ENCODE measurements at regions not wholly inside any gene's neighbourhood (a gene's known extent, or its start where the extent isn't known, plus 50 kb on each side); places are given as distances from the start of the nearest gene placed in this dataset.

DNA sequence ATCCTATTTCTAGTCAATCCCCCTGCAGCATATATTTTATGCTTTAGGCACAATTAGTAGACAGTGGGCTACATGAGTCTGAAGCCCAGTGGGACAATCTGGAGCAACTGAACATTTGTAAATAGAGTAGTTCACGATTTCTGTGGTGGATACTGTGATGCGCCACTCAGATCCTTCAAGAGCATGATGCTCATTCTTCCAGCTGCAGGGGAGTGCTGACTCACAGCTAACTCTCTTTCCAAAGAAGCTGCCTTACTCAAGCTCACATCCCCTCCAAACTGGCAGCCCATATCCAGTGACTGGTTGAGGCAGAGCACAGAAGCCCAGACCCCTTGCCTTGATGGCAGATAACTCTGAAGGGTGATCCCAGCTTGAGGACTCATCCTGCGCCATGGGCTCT is 224.2 kb upstream of the EEA1 start:
- no peaks in the 10 kb centered on the region for H3F3A ChIP-seq (ENCODE audit: insufficient read depth, low read length)
- H3K9ac ChIP-seq (ENCODE audit: low read length), result no peak overlapping the region
- no peaks in the 10 kb centered on the region for H4K20me1 ChIP-seq (ENCODE audit: insufficient read depth, low read length)
- H3K27ac ChIP-seq (ENCODE audit: low read depth, low read length, poor library complexity, severe bottlenecking), result no peak overlapping the region
- H3K4me3 ChIP-seq (ENCODE audit: low read depth, low read length, poor library complexity, severe bottlenecking), result no peak overlapping the region
- H3K27me3 ChIP-seq (ENCODE audit: insufficient read depth, low read length), result peaks cover 6% of the 10 kb centered on the region; the same call in 1 of the 2 replicates
- no peak overlapping the region for H3K4me2 ChIP-seq (ENCODE audit: low read length)
- no peaks in the 10 kb centered on the region for H3K4me1 ChIP-seq (ENCODE audit: insufficient read depth, low read length, severe bottlenecking)
- TF ChIP-seq, protein P1, sequence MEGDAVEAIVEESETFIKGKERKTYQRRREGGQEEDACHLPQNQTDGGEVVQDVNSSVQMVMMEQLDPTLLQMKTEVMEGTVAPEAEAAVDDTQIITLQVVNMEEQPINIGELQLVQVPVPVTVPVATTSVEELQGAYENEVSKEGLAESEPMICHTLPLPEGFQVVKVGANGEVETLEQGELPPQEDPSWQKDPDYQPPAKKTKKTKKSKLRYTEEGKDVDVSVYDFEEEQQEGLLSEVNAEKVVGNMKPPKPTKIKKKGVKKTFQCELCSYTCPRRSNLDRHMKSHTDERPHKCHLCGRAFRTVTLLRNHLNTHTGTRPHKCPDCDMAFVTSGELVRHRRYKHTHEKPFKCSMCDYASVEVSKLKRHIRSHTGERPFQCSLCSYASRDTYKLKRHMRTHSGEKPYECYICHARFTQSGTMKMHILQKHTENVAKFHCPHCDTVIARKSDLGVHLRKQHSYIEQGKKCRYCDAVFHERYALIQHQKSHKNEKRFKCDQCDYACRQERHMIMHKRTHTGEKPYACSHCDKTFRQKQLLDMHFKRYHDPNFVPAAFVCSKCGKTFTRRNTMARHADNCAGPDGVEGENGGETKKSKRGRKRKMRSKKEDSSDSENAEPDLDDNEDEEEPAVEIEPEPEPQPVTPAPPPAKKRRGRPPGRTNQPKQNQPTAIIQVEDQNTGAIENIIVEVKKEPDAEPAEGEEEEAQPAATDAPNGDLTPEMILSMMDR (IDR thresholded peaks at IDR 0.05; ENCODE audit: low read length), result no peak
- no peak for TF ChIP-seq EZH2 (IDR thresholded peaks at IDR 0.05; ENCODE audit: borderline replicate concordance, low read length)
- H3K36me3 ChIP-seq (ENCODE audit: insufficient read depth, low read length), result no peaks in the 10 kb centered on the region
- no peaks in the 10 kb centered on the region for H3K9me2 ChIP-seq (ENCODE audit: low read depth, low read length)
- H2AFZ ChIP-seq (ENCODE audit: low read length), result no peak overlapping the region
- no peaks in the 10 kb centered on the region for H3K9me3 ChIP-seq (ENCODE audit: low read length)
- H3K79me2 ChIP-seq (ENCODE audit: insufficient read depth, low read length), result no peaks in the 10 kb centered on the region

DNA sequence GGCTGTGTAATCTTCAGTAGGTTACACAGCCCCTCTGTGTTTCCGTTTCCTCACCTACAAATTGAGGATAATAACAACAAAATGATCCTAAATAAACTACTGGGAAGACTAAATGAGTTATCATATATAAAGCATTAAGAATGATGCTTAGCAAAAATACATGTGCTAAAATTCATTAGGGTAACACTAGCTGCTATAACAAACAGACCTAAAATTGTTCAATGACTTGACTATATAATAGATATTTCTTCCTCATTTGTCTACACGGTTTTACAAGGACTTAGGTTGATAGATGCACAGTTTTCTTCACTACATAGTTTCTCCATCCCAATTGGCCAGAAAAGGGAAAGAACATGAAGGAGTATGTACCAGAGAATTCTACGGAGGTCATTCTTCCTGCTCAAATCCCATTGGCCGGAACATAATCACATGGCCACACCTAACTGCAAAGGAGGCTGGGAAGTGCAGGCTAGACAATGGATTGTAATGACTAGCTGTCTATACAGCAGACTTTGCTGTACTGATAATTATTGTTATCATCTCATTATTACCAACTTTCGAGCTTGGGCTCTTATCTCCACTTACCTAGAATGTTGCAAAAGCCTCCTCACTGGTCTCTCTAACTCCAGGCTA is 223.5 kb upstream of the NUDT4 start:
- TF ChIP-seq EZH2 (IDR thresholded peaks at IDR 0.05; ENCODE audit: borderline replicate concordance, low read length), result no peak
- TF ChIP-seq, protein P1 (IDR thresholded peaks at IDR 0.05; ENCODE audit: low read length), result no peak
- Histone ChIP-seq H3K36me3 (ENCODE audit: insufficient read depth, low read length) (no peaks in the 10 kb centered on the region), H3K9me2 (ENCODE audit: low read depth, low read length) (no peaks in the 10 kb centered on the region), H3K27me3 (ENCODE audit: insufficient read depth, low read length) (peaks cover 6% of the 10 kb centered on the region; the same call in 1 of the 2 replicates), H3K4me2 (ENCODE audit: low read length) (no peak overlapping the region), H3K4me3 (ENCODE audit: low read depth, low read length, poor library complexity, severe bottlenecking) (no peak overlapping the region), H3F3A (ENCODE audit: insufficient read depth, low read length) (no peaks in the 10 kb centered on the region), H3K79me2 (ENCODE audit: insufficient read depth, low read length) (no peaks in the 10 kb centered on the region), H3K9me3 (ENCODE audit: low read length) (no peaks in the 10 kb centered on the region), H2AFZ (ENCODE audit: low read length) (no peak overlapping the region), H3K4me1 (ENCODE audit: insufficient read depth, low read length, severe bottlenecking) (no peaks in the 10 kb centered on the region), H3K27ac (ENCODE audit: low read depth, low read length, poor library complexity, severe bottlenecking) (no peak overlapping the region), H4K20me1 (ENCODE audit: insufficient read depth, low read length) (no peaks in the 10 kb centered on the region), H3K9ac (ENCODE audit: low read length) (no peak overlapping the region)

DNA sequence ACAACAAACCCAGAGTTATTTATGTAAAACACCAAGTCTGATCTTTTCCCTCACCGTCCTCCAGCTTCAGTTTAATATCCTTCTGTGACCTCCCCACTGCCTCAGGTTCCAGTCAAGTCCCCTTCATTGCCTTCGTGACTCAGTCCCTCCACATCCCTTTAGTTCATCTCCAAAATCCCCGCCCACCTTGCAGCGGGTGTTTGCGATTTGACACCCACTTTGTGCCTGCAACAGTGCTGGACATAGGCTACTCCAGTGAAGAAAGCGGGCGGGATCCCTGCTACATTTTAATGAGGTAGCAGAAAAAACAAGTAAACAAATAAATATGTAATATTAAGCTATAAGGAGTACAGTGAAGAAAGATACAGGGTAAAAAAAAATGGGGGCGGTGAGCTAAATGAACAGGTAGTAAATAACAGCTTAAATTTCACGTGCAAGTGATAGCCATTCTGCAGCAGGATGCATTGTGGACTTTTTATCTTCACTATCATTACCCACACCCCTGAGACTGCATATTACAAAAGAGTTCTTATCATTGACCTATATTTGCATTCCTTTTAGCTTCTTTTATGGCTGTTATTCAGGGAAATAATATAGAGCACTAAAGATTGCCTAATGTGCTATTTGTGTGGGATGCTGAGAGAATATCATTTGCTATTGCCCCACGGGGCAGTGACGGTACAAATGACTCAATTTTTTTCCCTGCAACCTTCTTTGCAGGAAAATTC is 222.8 kb upstream of the NUDT4 start:
- Histone ChIP-seq H3K9me3 (ENCODE audit: low read length) (no peaks in the 10 kb centered on the region), H2AFZ (ENCODE audit: low read length) (no peak overlapping the region), H3F3A (ENCODE audit: insufficient read depth, low read length) (no peaks in the 10 kb centered on the region), H4K20me1 (ENCODE audit: insufficient read depth, low read length) (no peaks in the 10 kb centered on the region), H3K4me3 (ENCODE audit: low read depth, low read length, poor library complexity, severe bottlenecking) (no peak overlapping the region), H3K36me3 (ENCODE audit: insufficient read depth, low read length) (no peaks in the 10 kb centered on the region), H3K27me3 (ENCODE audit: insufficient read depth, low read length) (peaks cover 6% of the 10 kb centered on the region; the same call in 1 of the 2 replicates), H3K27ac (ENCODE audit: low read depth, low read length, poor library complexity, severe bottlenecking) (no peak overlapping the region), H3K4me2 (ENCODE audit: low read length) (no peak overlapping the region), H3K9ac (ENCODE audit: low read length) (no peak overlapping the region), H3K9me2 (ENCODE audit: low read depth, low read length) (no peaks in the 10 kb centered on the region), H3K4me1 (ENCODE audit: insufficient read depth, low read length, severe bottlenecking) (no peaks in the 10 kb centered on the region), H3K79me2 (ENCODE audit: insufficient read depth, low read length) (no peaks in the 10 kb centered on the region)
- TF ChIP-seq EZH2 (IDR thresholded peaks at IDR 0.05; ENCODE audit: borderline replicate concordance, low read length), result no peak
- TF ChIP-seq, protein P1 (IDR thresholded peaks at IDR 0.05; ENCODE audit: low read length), result no peak
